K562 (cell line): ENCODE measurements at regions not wholly inside any gene's neighbourhood (a gene's known extent, or its start where the extent isn't known, plus 50 kb on each side); places are given as distances from the start of the nearest gene placed in this dataset.
A peak's percentile ranks its signal among the peaks of the same experiment; 100 is the strongest.

Experiments
- ELF1 ChIP-seq: fragments of 200-800 bp; sonication (Bioruptor generic); IDR thresholded peaks from 2 replicates; pipeline ENCODE4 v1.6.1; 2016; ENCODE audit warnings: missing genetic modification characterization, missing compliant biosample characterization
- FOS ChIP-seq: IDR thresholded peaks from 3 replicates; pipeline ENCODE4 v1.6.1; 2011; ENCODE audit not compliant: insufficient read length; ENCODE audit errors: extremely low read depth
- MAFG ChIP-seq: fragments of 450-650 bp; conservative IDR thresholded peaks from 2 replicates; pipeline ENCODE4 v1.6.1; 2016; ENCODE audit warnings: missing genetic modification characterization, missing compliant biosample characterization
- POLR2A ChIP-seq: fragments of 450-650 bp; conservative IDR thresholded peaks from 2 replicates; pipeline ENCODE4 v1.6.1; 2016
- SMAD1 ChIP-seq: fragments of 150-350 bp; IDR thresholded peaks from 2 replicates; pipeline ENCODE4 v1.6.1; 2014; ENCODE audit warnings: low read length, low read depth; ENCODE audit not compliant: partially characterized antibody
- SMAD3 ChIP-seq: fragments of 450-650 bp; formaldehyde crosslinking; conservative IDR thresholded peaks from 2 replicates; pipeline ENCODE4 v1.4.0; 2020; ENCODE audit warnings: mild to moderate bottlenecking
- ZNF780A ChIP-seq: fragments of 250-450 bp; sonication (Bioruptor Pico); IDR thresholded peaks from 2 replicates; pipeline ENCODE4 v1.5.0; 2021; ENCODE audit warnings: mild to moderate bottlenecking
- TF ChIP-seq, protein P1 (sequence below): sonication (generic); formaldehyde crosslinking; IDR thresholded peaks from 2 replicates; pipeline ENCODE4 v1.8.0; 2022; ENCODE audit warnings: missing genetic modification reagents, mild to moderate bottlenecking, borderline replicate concordance

DNA sequence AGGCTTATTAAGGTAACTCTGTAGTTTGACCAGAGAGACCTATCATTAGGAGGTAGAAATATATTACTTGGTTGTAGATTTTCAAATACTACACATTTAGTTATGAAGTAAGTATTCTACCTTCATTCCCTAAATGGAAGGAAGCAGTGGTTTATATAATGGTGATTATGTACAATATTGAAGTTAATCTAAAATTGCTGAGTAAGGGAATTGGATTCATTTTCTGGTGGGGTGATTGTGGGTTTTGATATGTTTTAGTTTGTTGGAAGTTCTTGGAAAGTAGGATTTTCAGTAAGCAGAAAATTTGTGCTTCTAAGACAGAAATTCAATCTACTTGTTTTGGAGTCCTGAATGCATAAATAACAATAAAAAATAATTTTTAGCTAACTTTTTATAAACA lies 1830.9 kb upstream of the ADGRL3 start:
- TF ChIP-seq, protein P1, sequence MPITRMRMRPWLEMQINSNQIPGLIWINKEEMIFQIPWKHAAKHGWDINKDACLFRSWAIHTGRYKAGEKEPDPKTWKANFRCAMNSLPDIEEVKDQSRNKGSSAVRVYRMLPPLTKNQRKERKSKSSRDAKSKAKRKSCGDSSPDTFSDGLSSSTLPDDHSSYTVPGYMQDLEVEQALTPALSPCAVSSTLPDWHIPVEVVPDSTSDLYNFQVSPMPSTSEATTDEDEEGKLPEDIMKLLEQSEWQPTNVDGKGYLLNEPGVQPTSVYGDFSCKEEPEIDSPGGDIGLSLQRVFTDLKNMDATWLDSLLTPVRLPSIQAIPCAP: no peak
- no peak for TF ChIP-seq SMAD1
- no peak for TF ChIP-seq ELF1 (tag)
- TF ChIP-seq MAFG: peak; percentile 70; the same call in 1 of the 2 replicates
- TF ChIP-seq ZNF780A: no peak
- TF ChIP-seq POLR2A: no peak
- no peak for TF ChIP-seq SMAD3 (CRISPR knock-in tag)
- TF ChIP-seq FOS: no peak
